CD4-positive, alpha-beta T cell (primary cell): ENCODE measurements at regions not wholly inside any gene's neighbourhood (a gene's known extent, or its start where the extent isn't known, plus 50 kb on each side); places are given as distances from the start of the nearest gene placed in this dataset.
"Not testable (repeated sequence)": the region's sequence is repeated elsewhere in the genome, so short reads cannot be mapped to it uniquely, and the experiment has no call there.

Experiments used
- ATAC-seq: fragments of 200-7000 bp; cut with Tn5 transposase; one replicate; pipeline ENCODE4 v1.10.0; 2022; ENCODE audit warnings: mild to moderate bottlenecking; ENCODE audit not compliant: poor library complexity
- CTCF ChIA-PET: fragments of 350-600 bp; sonication (Branson Sonifier 250); formaldehyde crosslinking; loops from one replicate; lab custom pipeline; 2021; ENCODE audit warnings: antibody characterized with exemption, inconsistent platforms; lab: Charles Lee
- POLR2A ChIA-PET: fragments of 350-600 bp; sonication (Branson Sonifier 250); formaldehyde crosslinking; loops from one replicate; lab custom pipeline; 2021; ENCODE audit warnings: antibody characterized with exemption, inconsistent platforms; lab: Charles Lee
- DNase-seq, 14 experiments: peaks; one replicate each; pipeline ENCODE4 v3.0.0-alpha.2; 2013 to 2020; ENCODE audit warnings: mixed read lengths in 2 of 14
- H3K27ac ChIP-seq, 2 donors: one replicate each; pipeline versions ENCODE4 v1.5.1 to v1.7.0; 2013; ENCODE audit warnings: low read length in 2 of 2, low read depth in 1 of 2, mild to moderate bottlenecking in 1 of 2
- H3K27me3 ChIP-seq, 2 experiments: 1 replicate in 1 of 2; 2 replicates in 1 of 2; pipeline versions ENCODE4 v1.6.1 to v1.7.0; 2013; ENCODE audit warnings: low read length in 2 of 2, control low read depth in 1 of 2, mild to moderate bottlenecking in 1 of 2, moderate library complexity in 1 of 2; ENCODE audit not compliant: insufficient read depth in 2 of 2, control insufficient read depth in 1 of 2
- H3K36me3 ChIP-seq: one replicate; pipeline ENCODE4 v1.6.1; 2013; ENCODE audit warnings: low read length, control low read depth; ENCODE audit not compliant: insufficient read depth
- H3K4me1 ChIP-seq: one replicate; pipeline ENCODE4 v1.6.1; 2013; ENCODE audit warnings: low read length, control low read depth; ENCODE audit not compliant: insufficient read depth
- H3K4me3 ChIP-seq: one replicate; pipeline ENCODE4 v1.5.1; 2013; ENCODE audit warnings: mild to moderate bottlenecking, low read length, moderate library complexity
- H3K9me3 ChIP-seq, 2 experiments: 1 replicate in 1 of 2; 2 replicates in 1 of 2; pipeline versions ENCODE4 v1.6.1 to v1.7.0; 2013; ENCODE audit warnings: low read length in 2 of 2, mild to moderate bottlenecking in 2 of 2, control low read depth in 1 of 2, moderate library complexity in 1 of 2; ENCODE audit not compliant: control insufficient read depth in 1 of 2, insufficient read depth in 1 of 2
- H3K27ac Mint-ChIP-seq: one replicate; pipeline ENCODE4 v1.8.0; 2020; ENCODE audit warnings: mixed read lengths
- H3K27me3 Mint-ChIP-seq: one replicate; pipeline ENCODE4 v1.8.0; 2021; ENCODE audit warnings: mixed read lengths
- H3K36me3 Mint-ChIP-seq: one replicate; pipeline ENCODE4 v1.8.0; 2021; ENCODE audit warnings: low read depth, mixed read lengths
- H3K4me1 Mint-ChIP-seq: one replicate; pipeline ENCODE4 v1.8.0; 2021; ENCODE audit warnings: low read depth, mixed read lengths
- H3K4me3 Mint-ChIP-seq: one replicate; pipeline ENCODE4 v1.8.0; 2020; ENCODE audit warnings: mild to moderate bottlenecking, mixed read lengths
- H3K9me3 Mint-ChIP-seq: one replicate; pipeline ENCODE4 v1.8.0; 2020; ENCODE audit warnings: mixed read lengths
- CTCF ChIP-seq: fragments of 200-600 bp; IDR thresholded peaks from one replicate; pipeline ENCODE4 v1.8.0; 2022; ENCODE audit warnings: antibody characterized with exemption, mild to moderate bottlenecking
- intact Hi-C, 2 experiments: fragments of 100-400 bp; cut with DNase I in 1 of 2; cut with micrococcal nuclease in 1 of 2; formaldehyde crosslinking; loops; one replicate each; pipeline versions ENCODE4 v1.15.1 to v1.9.0; 2023 to 2025; cut with DNase I, micrococcal nuclease

- Mint-ChIP-seq H3K4me3 (no peak overlapping the region), H3K27me3 (no peaks in the 10 kb centered on the region), H3K4me1 (no peaks in the 10 kb centered on the region), H3K9me3 (no peaks in the 10 kb centered on the region), H3K36me3 (no peaks in the 10 kb centered on the region), H3K27ac (no peak overlapping the region)
- ATAC-seq (no peak), DNase-seq (no peak)
- Histone ChIP-seq H3K36me3 (no peaks in the 10 kb centered on the region), H3K27me3 (no peaks in the 10 kb centered on the region), H3K27ac (no peak overlapping the region), H3K4me1 (no peaks in the 10 kb centered on the region), H3K4me3 (no peak overlapping the region), H3K9me3 (no peaks in the 10 kb centered on the region)
- ChIA-PET CTCF (interaction anchor here (0.6 kb wide), 1 partner anchor 1631 kb away, joined by 3 read pairs; no protein-coding TSS in a partner anchor), POLR2A (no interaction called here)
- TF ChIP-seq CTCF: no peak
- intact Hi-C loops: no loop called here
These were observed 250.4 kb upstream of the DSEL start for GRCh38 chr18:67766930-67767329.

GRCh38 chr18:67752211-67752610 lies 235.7 kb upstream of the DSEL start:
- ATAC-seq, CTCF ChIA-PET: not testable (repeated sequence)

GRCh38 chr18:67742954-67743353 lies 226.4 kb upstream of the DSEL start:
- no peaks in the 10 kb centered on the region for H3K27me3 Mint-ChIP-seq
- peaks cover 0 to 12% of the 10 kb centered on the region in 2 experiments for H3K9me3 ChIP-seq
- no peaks in the 10 kb centered on the region for H3K4me1 ChIP-seq
- ChIA-PET POLR2A (no interaction called here), CTCF (no interaction called here)
- H3K27me3 ChIP-seq: no peaks in the 10 kb centered on the region
- H3K4me3 Mint-ChIP-seq: no peak overlapping the region
- peaks cover 19% of the 10 kb centered on the region for H3K9me3 Mint-ChIP-seq
- intact Hi-C loops: loop anchor here in 1 of 2 experiments (10.0 kb wide), 1 partner anchor 62 kb away; no protein-coding TSS in a partner anchor
- no peak for TF ChIP-seq CTCF
- ATAC-seq (no peak), DNase-seq (no peak)
- H3K27ac Mint-ChIP-seq: no peak overlapping the region
- H3K36me3 Mint-ChIP-seq: no peaks in the 10 kb centered on the region
- H3K4me1 Mint-ChIP-seq: no peaks in the 10 kb centered on the region
- no peaks in the 10 kb centered on the region for H3K36me3 ChIP-seq
- no peak overlapping the region for H3K27ac ChIP-seq
- no peak overlapping the region for H3K4me3 ChIP-seq

More at GRCh38 chr18:67752211-67752610, 235.7 kb upstream of the DSEL start:
- intact Hi-C loops, DNase-seq, H3K4me3 ChIP-seq, H3K36me3 ChIP-seq, H3K9me3 ChIP-seq, POLR2A ChIA-PET, H3K4me1 Mint-ChIP-seq, H3K4me3 Mint-ChIP-seq, H3K27ac Mint-ChIP-seq, H3K27ac ChIP-seq, H3K4me1 ChIP-seq, H3K9me3 Mint-ChIP-seq, H3K36me3 Mint-ChIP-seq, H3K27me3 ChIP-seq, H3K27me3 Mint-ChIP-seq: not testable (repeated sequence)

- Mint-ChIP-seq H3K36me3 (no peaks in the 10 kb centered on the region), H3K27ac (no peak overlapping the region), H3K4me3 (no peak overlapping the region), H3K4me1 (no peaks in the 10 kb centered on the region), H3K27me3 (no peaks in the 10 kb centered on the region), H3K9me3 (peaks cover 19% of the 10 kb centered on the region)
- ChIA-PET POLR2A (no interaction called here), CTCF (no interaction called here)
- ATAC-seq (no peak), DNase-seq (no peak)
- Histone ChIP-seq H3K36me3 (no peaks in the 10 kb centered on the region), H3K27ac (no peak overlapping the region), H3K27me3 (no peaks in the 10 kb centered on the region), H3K9me3 (peaks cover 0 to 12% of the 10 kb centered on the region in 2 experiments), H3K4me3 (no peak overlapping the region), H3K4me1 (no peaks in the 10 kb centered on the region)
- TF ChIP-seq CTCF: no peak
- intact Hi-C loops: loop anchor here in 1 of 2 experiments (10.0 kb wide), 1 partner anchor 62 kb away; no protein-coding TSS in a partner anchor
These were observed 226.0 kb upstream of the DSEL start for GRCh38 chr18:67742525-67742924.
